ENCODE measurements at regions not wholly inside any gene's neighbourhood (a gene's known extent, or its start where the extent isn't known, plus 50 kb on each side); places are given as distances from the start of the nearest gene placed in this dataset.

- 49 to 64% methylated on average over 3 of the region's 3 CpGs for WGBS, 2 donors
- no peaks in the 10 kb centered on the region for H3K9me3 ChIP-seq (ENCODE audit: control insufficient read depth in 2 of 2, insufficient read depth in 1 of 2, low read depth in 1 of 2, low read length in 1 of 2)
- no peak overlapping the region for H3K4me3 ChIP-seq (ENCODE audit: low read depth in 1 of 2, low read length in 2 of 2)
- no peaks in the 10 kb centered on the region for H3K36me3 ChIP-seq (ENCODE audit: control insufficient read depth in 2 of 2, insufficient read depth in 2 of 2, low read length in 1 of 2)
- no peaks in the 10 kb centered on the region for H3K4me1 ChIP-seq (ENCODE audit: control insufficient read depth in 2 of 2, insufficient read depth in 2 of 2, low read length in 1 of 2)
- H3K27me3 ChIP-seq (ENCODE audit: control insufficient read depth in 1 of 2, insufficient read depth in 2 of 2, low read length in 2 of 2), result peaks cover 0 to 4% of the 10 kb centered on the region in 2 donors
- H3K27ac ChIP-seq (ENCODE audit: low read depth in 2 of 2, low read length in 1 of 2), result peak overlapping the region in 1 of 2 donors; percentile 31
Measured at GRCh38 chr2:37829202-37829601, 95.9 kb upstream of the RMDN2 start.

GRCh38 chr2:37829616-37830395 is 95.3 kb upstream of the RMDN2 start:
- Histone ChIP-seq H3K27me3 (ENCODE audit: control insufficient read depth in 1 of 2, insufficient read depth in 2 of 2, low read length in 2 of 2) (peaks cover 0 to 4% of the 10 kb centered on the region in 2 donors), H3K27ac (ENCODE audit: low read depth in 2 of 2, low read length in 1 of 2) (peak overlapping the region in 1 of 2 donors; percentile 31), H3K9me3 (ENCODE audit: control insufficient read depth in 2 of 2, insufficient read depth in 1 of 2, low read depth in 1 of 2, low read length in 1 of 2) (no peaks in the 10 kb centered on the region), H3K4me3 (ENCODE audit: low read depth in 1 of 2, low read length in 2 of 2) (no peak overlapping the region), H3K36me3 (ENCODE audit: control insufficient read depth in 2 of 2, insufficient read depth in 2 of 2, low read length in 1 of 2) (no peaks in the 10 kb centered on the region), H3K4me1 (ENCODE audit: control insufficient read depth in 2 of 2, insufficient read depth in 2 of 2, low read length in 1 of 2) (no peaks in the 10 kb centered on the region)
- 42 to 52% methylated on average over 6 of the region's 6 CpGs for WGBS, 2 donors

- H3K4me1 ChIP-seq (ENCODE audit: control insufficient read depth in 2 of 2, insufficient read depth in 2 of 2, low read length in 1 of 2), result no peaks in the 10 kb centered on the region
- 77 to 81% methylated on average over 2 of the region's 2 CpGs for WGBS, 2 donors
- no peaks in the 10 kb centered on the region for H3K36me3 ChIP-seq (ENCODE audit: control insufficient read depth in 2 of 2, insufficient read depth in 2 of 2, low read length in 1 of 2)
- H3K9me3 ChIP-seq (ENCODE audit: control insufficient read depth in 2 of 2, insufficient read depth in 1 of 2, low read depth in 1 of 2, low read length in 1 of 2), result no peaks in the 10 kb centered on the region
- peaks cover 0 to 4% of the 10 kb centered on the region in 2 donors for H3K27me3 ChIP-seq (ENCODE audit: control insufficient read depth in 1 of 2, insufficient read depth in 2 of 2, low read length in 2 of 2)
- no peak overlapping the region for H3K4me3 ChIP-seq (ENCODE audit: low read depth in 1 of 2, low read length in 2 of 2)
- no peak overlapping the region for H3K27ac ChIP-seq (ENCODE audit: low read depth in 2 of 2, low read length in 1 of 2)
Measured at GRCh38 chr2:37830636-37831035, 94.5 kb upstream of the RMDN2 start.

GRCh38 chr2:37831081-37831780 is 93.9 kb upstream of the RMDN2 start:
- Histone ChIP-seq H3K27me3 (ENCODE audit: control insufficient read depth in 1 of 2, insufficient read depth in 2 of 2, low read length in 2 of 2) (peaks cover 0 to 4% of the 10 kb centered on the region in 2 donors), H3K36me3 (ENCODE audit: control insufficient read depth in 2 of 2, insufficient read depth in 2 of 2, low read length in 1 of 2) (no peaks in the 10 kb centered on the region), H3K9me3 (ENCODE audit: control insufficient read depth in 2 of 2, insufficient read depth in 1 of 2, low read depth in 1 of 2, low read length in 1 of 2) (no peaks in the 10 kb centered on the region), H3K27ac (ENCODE audit: low read depth in 2 of 2, low read length in 1 of 2) (peak overlapping the region in 1 of 2 donors; percentile 0), H3K4me3 (ENCODE audit: low read depth in 1 of 2, low read length in 2 of 2) (no peak overlapping the region), H3K4me1 (ENCODE audit: control insufficient read depth in 2 of 2, insufficient read depth in 2 of 2, low read length in 1 of 2) (no peaks in the 10 kb centered on the region)
- 88 to 91% methylated on average over 5 of the region's 5 CpGs for WGBS, 2 donors

- WGBS, 2 donors, result 30 to 35% methylated on average over 3 of the region's 3 CpGs
- no peaks in the 10 kb centered on the region for H3K4me1 ChIP-seq (ENCODE audit: control insufficient read depth in 2 of 2, insufficient read depth in 2 of 2, low read length in 1 of 2)
- H3K4me3 ChIP-seq (ENCODE audit: low read depth in 1 of 2, low read length in 2 of 2), result no peak overlapping the region
- H3K9me3 ChIP-seq (ENCODE audit: control insufficient read depth in 2 of 2, insufficient read depth in 1 of 2, low read depth in 1 of 2, low read length in 1 of 2), result no peaks in the 10 kb centered on the region
- no peak overlapping the region for H3K27ac ChIP-seq (ENCODE audit: low read depth in 2 of 2, low read length in 1 of 2)
- no peaks in the 10 kb centered on the region for H3K36me3 ChIP-seq (ENCODE audit: control insufficient read depth in 2 of 2, insufficient read depth in 2 of 2, low read length in 1 of 2)
- no peaks in the 10 kb centered on the region for H3K27me3 ChIP-seq (ENCODE audit: control insufficient read depth in 1 of 2, insufficient read depth in 2 of 2, low read length in 2 of 2)
Measured at GRCh38 chr2:37832590-37833197, 92.4 kb upstream of the RMDN2 start.

GRCh38 chr2:37833423-37833822 is 91.7 kb upstream of the RMDN2 start:
- no peaks in the 10 kb centered on the region for H3K9me3 ChIP-seq (ENCODE audit: control insufficient read depth in 2 of 2, insufficient read depth in 1 of 2, low read depth in 1 of 2, low read length in 1 of 2)
- WGBS, 2 donors, result 40 to 42% methylated on average over 7 of the region's 7 CpGs

GRCh38 chr2:37836270-37836669 is 88.8 kb upstream of the RMDN2 start:
- 70 to 92% methylated on average over 3 of the region's 3 CpGs for WGBS, 2 donors
- no peaks in the 10 kb centered on the region for H3K27me3 ChIP-seq (ENCODE audit: control insufficient read depth in 1 of 2, insufficient read depth in 2 of 2, low read length in 2 of 2)
- H3K4me1 ChIP-seq (ENCODE audit: control insufficient read depth in 2 of 2, insufficient read depth in 2 of 2, low read length in 1 of 2), result no peaks in the 10 kb centered on the region
- no peak overlapping the region for H3K27ac ChIP-seq (ENCODE audit: low read depth in 2 of 2, low read length in 1 of 2)
- H3K4me3 ChIP-seq (ENCODE audit: low read depth in 1 of 2, low read length in 2 of 2), result no peak overlapping the region
- no peaks in the 10 kb centered on the region for H3K36me3 ChIP-seq (ENCODE audit: control insufficient read depth in 2 of 2, insufficient read depth in 2 of 2, low read length in 1 of 2)
- no peaks in the 10 kb centered on the region for H3K9me3 ChIP-seq (ENCODE audit: control insufficient read depth in 2 of 2, insufficient read depth in 1 of 2, low read depth in 1 of 2, low read length in 1 of 2)

More at GRCh38 chr2:37833423-37833822, 91.7 kb upstream of the RMDN2 start:
- Histone ChIP-seq H3K4me1 (ENCODE audit: control insufficient read depth in 2 of 2, insufficient read depth in 2 of 2, low read length in 1 of 2) (no peaks in the 10 kb centered on the region), H3K27me3 (ENCODE audit: control insufficient read depth in 1 of 2, insufficient read depth in 2 of 2, low read length in 2 of 2) (no peaks in the 10 kb centered on the region), H3K4me3 (ENCODE audit: low read depth in 1 of 2, low read length in 2 of 2) (no peak overlapping the region), H3K27ac (ENCODE audit: low read depth in 2 of 2, low read length in 1 of 2) (no peak overlapping the region), H3K36me3 (ENCODE audit: control insufficient read depth in 2 of 2, insufficient read depth in 2 of 2, low read length in 1 of 2) (no peaks in the 10 kb centered on the region)

GRCh38 chr2:37836711-37837110 is 88.4 kb upstream of the RMDN2 start:
- Histone ChIP-seq H3K27ac (ENCODE audit: low read depth in 2 of 2, low read length in 1 of 2) (no peak overlapping the region), H3K4me1 (ENCODE audit: control insufficient read depth in 2 of 2, insufficient read depth in 2 of 2, low read length in 1 of 2) (no peaks in the 10 kb centered on the region), H3K27me3 (ENCODE audit: control insufficient read depth in 1 of 2, insufficient read depth in 2 of 2, low read length in 2 of 2) (no peaks in the 10 kb centered on the region), H3K4me3 (ENCODE audit: low read depth in 1 of 2, low read length in 2 of 2) (no peak overlapping the region), H3K36me3 (ENCODE audit: control insufficient read depth in 2 of 2, insufficient read depth in 2 of 2, low read length in 1 of 2) (no peaks in the 10 kb centered on the region), H3K9me3 (ENCODE audit: control insufficient read depth in 2 of 2, insufficient read depth in 1 of 2, low read depth in 1 of 2, low read length in 1 of 2) (no peaks in the 10 kb centered on the region)
- 95% methylated on average over 6 of the region's 6 CpGs for WGBS, 2 donors

- Histone ChIP-seq H3K4me3 (ENCODE audit: low read depth in 1 of 2, low read length in 2 of 2) (no peak overlapping the region), H3K4me1 (ENCODE audit: control insufficient read depth in 2 of 2, insufficient read depth in 2 of 2, low read length in 1 of 2) (no peaks in the 10 kb centered on the region), H3K27ac (ENCODE audit: low read depth in 2 of 2, low read length in 1 of 2) (peak overlapping the region in 1 of 2 donors; percentile 22), H3K36me3 (ENCODE audit: control insufficient read depth in 2 of 2, insufficient read depth in 2 of 2, low read length in 1 of 2) (no peaks in the 10 kb centered on the region), H3K9me3 (ENCODE audit: control insufficient read depth in 2 of 2, insufficient read depth in 1 of 2, low read depth in 1 of 2, low read length in 1 of 2) (no peaks in the 10 kb centered on the region), H3K27me3 (ENCODE audit: control insufficient read depth in 1 of 2, insufficient read depth in 2 of 2, low read length in 2 of 2) (no peaks in the 10 kb centered on the region)
- 61 to 63% methylated on average over 6 of the region's 6 CpGs for WGBS, 2 donors
Measured at GRCh38 chr2:37837628-37838328, 87.3 kb upstream of the RMDN2 start.
